ENCODE measurements at regions not wholly inside any gene's neighbourhood (a gene's known extent, or its start where the extent isn't known, plus 50 kb on each side); places are given as distances from the start of the nearest gene placed in this dataset.
A peak's percentile ranks its signal among the peaks of the same experiment; 100 is the strongest.

- TF ChIP-seq POLR2A (IDR thresholded peaks at IDR 0.05; ENCODE audit: low read length) (no peak), JUNB (IDR thresholded peaks at IDR 0.05) (0 out of 2 replicates have a peak, but pooled peaks have one; percentile 0), FOSL2 (IDR thresholded peaks at IDR 0.05) (no peak), FOSL2 (CRISPR knock-in tag; IDR thresholded peaks at IDR 0.05) (no peak), JUN (IDR thresholded peaks at IDR 0.05) (no peak; a peak in 2 of 5 replicates), SREBF2 (IDR thresholded peaks at IDR 0.05) (no peak), CTCF (IDR thresholded peaks at IDR 0.05) (no peak), CEBPB (IDR thresholded peaks at IDR 0.05) (no peak), POLR2AphosphoS2 (conservative IDR thresholded peaks at IDR 0.05; ENCODE audit: low read length) (no peak), FOSB (CRISPR knock-in tag; IDR thresholded peaks at IDR 0.05) (no peak), HMGXB4 (CRISPR knock-in tag; IDR thresholded peaks at IDR 0.05; ENCODE audit: borderline replicate concordance) (no peak), EP300 (IDR thresholded peaks at IDR 0.05) (no peak; a peak in 1 of 5 replicates), ZFP36 (IDR thresholded peaks at IDR 0.05; ENCODE audit: borderline replicate concordance, partially characterized antibody) (no peak)
Observed at GRCh38 chr5:61600123-61600444, 268.0 kb downstream of the ZSWIM6 start.
